GM21786 (cell line): ENCODE measurements at regions not wholly inside any gene's neighbourhood (a gene's known extent, or its start where the extent isn't known, plus 50 kb on each side); places are given as distances from the start of the nearest gene placed in this dataset.

Source experiments
- ATAC-seq: cut with Tn5 transposase; IDR thresholded peaks from one replicate; pipeline ENCODE4 v1.9.1; 2021; ENCODE audit not compliant: unreplicated experiment

GRCh38 chr1:58861506-58861905 lies 77.7 kb upstream of the JUN start:
- ATAC-seq: no peak

GRCh38 chr1:58862728-58863385 lies 79.0 kb upstream of the JUN start:
- ATAC-seq: no peak

- ATAC-seq: no peak
Observed at GRCh38 chr1:58864654-58865053, 80.8 kb upstream of the JUN start.

- ATAC-seq: no peak
Observed at GRCh38 chr1:58866578-58866977, 82.7 kb upstream of the JUN start.

GRCh38 chr1:58869638-58870297 lies 85.9 kb upstream of the JUN start:
- no peak for ATAC-seq

GRCh38 chr1:58870298-58870676 lies 86.4 kb upstream of the JUN start:
- no peak for ATAC-seq

- ATAC-seq: no peak
Observed at GRCh38 chr1:58874342-58874741, 90.5 kb upstream of the JUN start.

- no peak for ATAC-seq
Observed at GRCh38 chr1:58874757-58875755, 91.2 kb upstream of the JUN start.

- ATAC-seq: no peak
Observed at GRCh38 chr1:58879464-58879863, 95.6 kb upstream of the JUN start.

- ATAC-seq: no peak
Observed at GRCh38 chr1:58880592-58880991, 96.7 kb upstream of the JUN start.

- no peak for ATAC-seq
Observed at GRCh38 chr1:58881471-58881994, 97.7 kb upstream of the JUN start.

GRCh38 chr1:58882322-58882948 lies 98.6 kb upstream of the JUN start:
- no peak for ATAC-seq

- ATAC-seq: no peak
Observed at GRCh38 chr1:58883037-58883887, 99.4 kb upstream of the JUN start.

GRCh38 chr1:58883888-58884482 lies 100.1 kb upstream of the JUN start:
- no peak for ATAC-seq

- ATAC-seq: no peak
Observed at GRCh38 chr1:58884706-58885661, 101.1 kb upstream of the JUN start.

- no peak for ATAC-seq
Observed at GRCh38 chr1:58885998-58886397, 102.2 kb upstream of the JUN start.

- no peak for ATAC-seq
Observed at GRCh38 chr1:58886611-58887010, 102.8 kb upstream of the JUN start.

- no peak for ATAC-seq
Observed at GRCh38 chr1:58887059-58887458, 103.2 kb upstream of the JUN start.

GRCh38 chr1:58888833-58889232 lies 105.0 kb upstream of the JUN start:
- ATAC-seq: no peak
